ENCODE measurements at regions not wholly inside any gene's neighbourhood (a gene's known extent, or its start where the extent isn't known, plus 50 kb on each side); places are given as distances from the start of the nearest gene placed in this dataset.

DNA sequence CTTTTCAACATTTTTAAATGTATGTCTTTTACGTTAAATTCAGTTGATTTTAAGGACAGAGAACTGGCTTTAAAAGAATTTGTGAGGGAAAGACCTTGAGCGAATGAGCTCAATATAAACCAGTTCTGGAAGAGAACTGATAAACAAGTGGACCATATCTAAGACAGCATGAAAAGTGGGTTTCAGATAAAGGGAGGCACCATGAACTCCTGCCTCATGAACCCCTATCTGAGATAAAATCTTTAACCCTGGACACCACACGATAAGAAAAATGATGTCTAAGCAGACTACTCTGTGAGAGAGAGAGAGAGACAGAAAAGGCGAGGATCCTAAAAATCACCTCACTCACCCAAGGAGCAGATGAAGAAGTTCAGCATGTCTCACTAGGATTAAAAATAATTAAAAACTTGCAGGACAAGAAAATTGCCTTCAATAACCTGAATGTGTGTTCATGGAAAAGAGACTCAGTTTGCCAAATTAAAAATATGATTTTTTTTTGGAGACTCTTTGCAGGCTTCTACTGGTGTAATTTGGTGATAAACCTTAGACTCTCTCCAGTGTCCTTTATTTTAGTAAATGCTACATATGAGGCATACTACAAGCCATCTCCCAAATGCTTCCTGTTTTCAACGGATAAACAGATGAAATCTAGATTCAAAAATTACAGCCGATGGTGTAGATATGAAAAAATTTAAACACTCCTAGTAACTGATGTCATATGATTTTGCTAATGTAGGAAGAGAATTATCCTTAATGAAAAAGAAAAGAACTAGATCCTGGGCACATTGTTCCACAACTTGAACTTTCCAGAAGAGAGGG is 299.5 kb downstream of the ADGB start:
- Histone ChIP-seq H2AFZ (ENCODE audit: low read length) (no peak overlapping the region), H3K4me3 (replicated peaks in 1 of 3; ENCODE audit: insufficient read depth in 1 of 3, low read depth in 2 of 3, low read length in 3 of 3) (no peak overlapping the region), H3K27me3 (ENCODE audit: control insufficient read depth in 1 of 2, insufficient read depth in 2 of 2, low read length in 2 of 2) (no peaks in the 10 kb centered on the region; a peak in 1 of 5 replicates), H3K4me1 (ENCODE audit: insufficient read depth, low read length) (no peaks in the 10 kb centered on the region), H3K27ac (ENCODE audit: extremely low read length, insufficient read depth, low read length) (no peak overlapping the region), H3K9me3 (ENCODE audit: low read length) (no peaks in the 10 kb centered on the region), H3K36me3 (replicated peaks in 1 of 2; ENCODE audit: control insufficient read depth in 1 of 2, insufficient read depth in 2 of 2, low read length in 2 of 2) (no peaks in the 10 kb centered on the region), H3K4me2 (ENCODE audit: low read depth, low read length) (no peak overlapping the region), H3K79me2 (ENCODE audit: insufficient read depth, low read length) (no peaks in the 10 kb centered on the region), H3K9ac (ENCODE audit: insufficient read depth, low read depth, low read length) (no peak overlapping the region), H4K20me1 (ENCODE audit: insufficient read depth, low read length) (no peaks in the 10 kb centered on the region)
- no peak for TF ChIP-seq ZFP37 (CRISPR knock-in tag; IDR thresholded peaks at IDR 0.05; ENCODE audit: borderline replicate concordance)
- TF ChIP-seq ZNF446 (CRISPR knock-in tag; IDR thresholded peaks at IDR 0.05): no peak
- no peak for TF ChIP-seq PPARG (CRISPR knock-in tag; conservative IDR thresholded peaks at IDR 0.05)
- no peak for TF ChIP-seq GLI4 (CRISPR knock-in tag; IDR thresholded peaks at IDR 0.05; ENCODE audit: borderline replicate concordance)
- TF ChIP-seq SALL2 (CRISPR knock-in tag; IDR thresholded peaks at IDR 0.05): no peak
- TF ChIP-seq GMEB2 (CRISPR knock-in tag; IDR thresholded peaks at IDR 0.05; ENCODE audit: low read depth): no peak
- no peak for TF ChIP-seq ZNF792 (CRISPR knock-in tag; IDR thresholded peaks at IDR 0.05)
- TF ChIP-seq ZNF260 (CRISPR knock-in tag; IDR thresholded peaks at IDR 0.05; ENCODE audit: borderline replicate concordance, low read depth): no peak
- TF ChIP-seq ZBTB21 (CRISPR knock-in tag; IDR thresholded peaks at IDR 0.05): no peak
- TF ChIP-seq MIER3 (CRISPR knock-in tag; IDR thresholded peaks at IDR 0.05; ENCODE audit: borderline replicate concordance): no peak
- TF ChIP-seq THYN1 (CRISPR knock-in tag; IDR thresholded peaks at IDR 0.05; ENCODE audit: borderline replicate concordance, low read depth): no peak
- no peak for TF ChIP-seq RBM22 (optimal IDR thresholded peaks at IDR 0.05; ENCODE audit: low read length)
- TF ChIP-seq ZNF382 (CRISPR knock-in tag; IDR thresholded peaks at IDR 0.05; ENCODE audit: borderline replicate concordance): no peak
- TF ChIP-seq ZBTB42 (CRISPR knock-in tag; IDR thresholded peaks at IDR 0.05): no peak
- TF ChIP-seq FOXO1 (CRISPR knock-in tag; IDR thresholded peaks at IDR 0.05): no peak
- TF ChIP-seq ZNF572 (CRISPR knock-in tag; IDR thresholded peaks at IDR 0.05): no peak
- FAIRE-seq (no peak), ATAC-seq (no peak), DNase-seq (ENCODE audit: low spot score) (no peak)
- BruUV-seq (replicated peaks): no TSS peak
- WGBS (ENCODE audit: low lambda C conversion rate): 59% methylated on average over 6 of the region's 6 CpGs
- in situ Hi-C loops (cut with HindIII; ENCODE audit: extremely low pct_ligation_motif_present, low pct_unique_long_range_greater_than_20kb): no loop called here
- ChIA-PET CTCF (ENCODE audit: low intra/inter-chr PET ratio, low total read pairs) (no interaction called here), POLR2A (no interaction called here)
- intact Hi-C loops (cut with micrococcal nuclease; ENCODE audit: unreplicated experiment): no loop called here
